GM21515 (cell line): ENCODE measurements at regions not wholly inside any gene's neighbourhood (a gene's known extent, or its start where the extent isn't known, plus 50 kb on each side); places are given as distances from the start of the nearest gene placed in this dataset.

Source experiments
- ATAC-seq: cut with Tn5 transposase; IDR thresholded peaks from one replicate; pipeline ENCODE4 v1.9.1; 2021; ENCODE audit not compliant: unreplicated experiment

DNA sequence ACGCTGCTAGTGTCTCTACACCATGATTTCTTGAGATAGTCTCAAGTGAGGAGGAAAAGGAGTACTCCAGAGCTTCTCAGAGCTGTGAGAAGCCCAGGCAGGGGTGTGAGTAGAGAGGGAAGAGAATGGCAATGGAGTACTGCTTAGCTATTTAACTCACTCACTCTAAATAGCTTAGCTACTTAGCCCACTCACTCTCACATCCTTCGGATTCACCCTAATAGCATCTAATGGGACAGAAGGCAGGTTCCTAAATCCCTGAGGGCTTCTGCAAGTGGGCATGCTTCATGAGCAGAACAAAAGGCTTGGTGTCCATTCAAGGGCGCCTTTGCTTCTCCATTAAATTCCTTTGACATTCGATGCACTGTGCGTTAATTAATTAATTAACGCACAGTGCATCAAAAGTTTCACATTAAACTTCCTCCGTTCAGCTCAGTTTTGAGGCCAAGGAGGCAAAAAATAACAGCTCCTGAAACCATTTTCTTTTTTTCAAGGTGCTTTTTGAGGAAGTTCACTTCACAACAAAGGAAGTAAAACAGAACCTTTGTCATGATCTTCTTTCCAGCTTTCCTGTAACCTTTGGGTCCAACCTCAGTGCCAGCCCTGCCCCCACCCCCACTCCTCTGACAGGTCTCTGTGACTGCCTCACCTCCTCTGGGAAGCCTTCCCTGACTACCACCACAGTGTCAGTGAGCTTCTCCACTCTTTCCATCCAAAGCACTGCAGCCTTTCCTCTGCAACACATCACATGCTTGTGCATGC is 294.0 kb downstream of the SEC61B start:
- ATAC-seq, result no peak

DNA sequence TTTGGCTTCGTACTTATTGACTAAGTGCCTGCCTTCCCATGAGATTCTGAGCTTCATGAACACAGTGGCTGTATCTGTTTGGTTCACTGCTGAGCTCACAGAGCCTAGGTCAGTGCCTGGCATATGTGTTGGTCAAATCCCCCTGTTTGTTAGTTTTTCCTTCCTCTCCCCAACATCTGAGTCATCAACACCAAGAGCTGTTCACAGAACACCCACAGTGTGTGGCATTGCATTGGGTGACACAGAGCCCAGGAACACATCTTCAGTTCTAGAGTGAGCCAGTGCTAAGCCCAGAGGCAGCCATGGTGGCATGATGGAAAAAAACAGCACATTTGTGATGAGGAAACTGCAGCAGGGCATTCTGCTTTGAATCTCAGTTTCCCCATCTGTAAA is 294.6 kb downstream of the SEC61B start:
- ATAC-seq, result no peak

DNA sequence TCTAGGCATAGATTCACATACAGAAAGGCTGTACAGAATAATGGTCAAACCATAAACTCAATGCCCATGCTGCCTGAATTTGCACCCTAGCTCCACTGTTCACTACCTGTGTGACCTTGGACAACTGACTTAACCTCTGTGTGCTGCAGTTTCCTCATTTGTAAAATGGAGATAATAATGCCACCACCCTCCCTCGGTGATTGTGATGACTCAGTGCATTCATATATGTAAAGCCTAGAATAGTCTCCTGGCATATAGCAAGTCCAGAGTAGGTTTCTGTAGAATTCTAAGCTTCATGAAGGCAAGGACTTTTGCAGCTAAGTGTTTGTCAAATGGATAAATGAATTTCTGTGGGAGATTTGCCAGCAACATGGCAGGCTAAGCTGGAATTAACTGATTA is 297.8 kb upstream of the NR4A3 start:
- no peak for ATAC-seq

DNA sequence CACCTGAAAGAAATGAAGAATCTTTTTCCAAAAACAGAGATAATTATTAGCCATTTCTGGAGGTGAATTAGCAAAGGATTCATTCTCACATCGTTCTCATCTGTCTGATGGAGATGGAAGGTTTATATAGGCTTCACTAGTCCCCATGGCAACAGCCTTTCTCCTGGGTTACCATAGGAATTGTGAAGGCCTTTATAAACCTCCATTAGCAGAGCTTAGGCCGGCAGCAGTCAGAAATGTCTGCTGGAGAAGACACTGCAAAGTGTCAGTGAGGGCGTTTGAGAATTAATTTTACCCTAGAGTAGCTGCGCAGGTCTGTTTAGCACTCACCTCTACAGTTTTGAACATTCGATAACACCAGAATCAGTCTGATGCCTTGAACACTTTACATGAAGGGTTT is 290.4 kb upstream of the NR4A3 start:
- no peak for ATAC-seq

DNA sequence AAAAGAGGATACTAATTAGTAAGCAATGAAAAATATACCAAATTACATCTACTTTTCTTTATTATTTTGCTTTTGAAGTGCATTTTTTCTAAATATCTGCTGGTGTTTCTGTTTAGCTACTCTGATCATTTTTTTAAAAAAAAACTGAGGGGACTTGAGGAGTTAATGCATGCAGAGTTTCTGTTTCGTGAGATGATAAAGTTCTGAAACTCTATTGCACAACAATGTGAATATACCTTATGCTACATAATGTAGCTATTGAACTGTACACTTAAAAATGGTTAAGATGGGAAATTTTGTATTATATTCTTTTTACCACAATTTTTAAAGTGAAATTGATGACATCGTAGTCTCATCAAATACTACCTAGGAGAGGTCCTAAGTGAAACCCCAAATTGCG is 288.3 kb upstream of the NR4A3 start:
- no peak for ATAC-seq

DNA sequence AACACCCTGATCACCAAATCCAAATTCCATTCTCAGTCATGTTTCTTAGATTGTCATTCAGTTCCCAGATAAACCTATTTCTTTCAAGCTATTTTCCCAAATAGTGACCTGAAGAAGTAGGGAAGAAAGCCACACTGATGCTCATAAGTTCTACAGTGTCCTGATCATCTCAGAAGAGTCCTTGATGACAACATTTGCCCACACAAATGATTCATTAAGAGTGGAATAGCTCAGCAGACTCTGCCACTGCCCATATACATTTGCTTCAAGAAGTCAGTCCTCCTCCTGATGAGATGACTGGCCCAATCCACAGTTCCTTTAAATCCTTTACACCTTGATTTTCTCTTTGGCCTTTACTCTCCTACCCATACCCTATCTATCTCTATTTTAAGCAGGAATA is 283.7 kb upstream of the NR4A3 start:
- ATAC-seq, result no peak

DNA sequence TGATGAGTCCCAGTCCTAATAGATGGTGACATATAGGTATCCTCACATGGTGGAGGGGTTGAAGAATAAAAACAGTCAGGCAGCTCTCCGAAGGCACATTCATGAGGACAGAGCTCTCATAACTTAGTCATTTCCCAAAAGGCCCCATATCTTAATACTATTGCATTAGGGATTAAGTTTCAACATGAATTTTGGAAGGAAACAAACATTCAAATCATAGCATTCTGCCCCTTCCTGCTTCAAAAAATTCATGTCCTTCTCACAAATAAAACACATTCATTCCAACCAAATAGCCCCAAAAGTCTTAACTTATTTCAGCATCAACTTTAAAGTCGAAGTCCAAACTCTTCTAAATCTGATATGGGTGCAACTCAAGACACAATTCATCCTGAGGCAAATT is 277.2 kb upstream of the NR4A3 start:
- ATAC-seq, result no peak

DNA sequence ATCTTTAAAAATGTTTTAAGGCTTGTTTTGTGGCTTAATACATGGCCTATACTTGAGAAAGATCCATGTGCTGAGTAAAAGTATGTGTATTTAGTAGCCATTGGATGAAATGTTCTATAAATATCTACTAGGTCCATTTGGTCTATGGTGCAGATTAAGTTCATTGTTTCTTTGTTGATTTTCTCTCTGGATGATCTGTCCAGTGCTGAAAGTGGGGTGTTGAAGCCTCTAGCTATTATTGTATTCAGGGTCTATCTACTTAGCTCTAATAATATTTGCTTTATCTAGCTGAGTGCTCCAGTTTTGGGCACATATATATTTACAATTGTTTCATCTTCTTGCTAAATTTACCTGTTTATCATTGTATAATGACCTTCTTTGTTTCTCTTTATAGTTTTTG is 272.2 kb upstream of the NR4A3 start:
- no peak for ATAC-seq

DNA sequence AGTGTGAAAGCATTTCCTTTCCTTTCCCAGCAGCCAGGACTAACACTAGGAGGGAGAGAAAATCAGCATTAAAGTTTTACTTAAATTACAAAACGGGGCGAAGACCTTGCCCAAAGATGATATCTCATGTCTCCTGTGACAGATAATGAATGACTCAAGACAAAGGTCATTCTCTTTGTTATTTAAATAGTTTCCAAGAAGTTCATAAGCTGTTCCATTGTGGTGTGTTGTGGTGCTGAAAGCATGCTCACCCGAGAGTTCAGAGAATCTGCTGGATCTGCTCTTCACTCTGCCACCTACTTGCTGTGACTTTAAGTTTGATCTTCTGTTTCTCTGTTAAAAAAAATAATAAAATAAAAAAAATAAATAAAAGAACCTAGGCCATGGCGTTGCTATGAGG is 265.9 kb upstream of the NR4A3 start:
- no peak for ATAC-seq

DNA sequence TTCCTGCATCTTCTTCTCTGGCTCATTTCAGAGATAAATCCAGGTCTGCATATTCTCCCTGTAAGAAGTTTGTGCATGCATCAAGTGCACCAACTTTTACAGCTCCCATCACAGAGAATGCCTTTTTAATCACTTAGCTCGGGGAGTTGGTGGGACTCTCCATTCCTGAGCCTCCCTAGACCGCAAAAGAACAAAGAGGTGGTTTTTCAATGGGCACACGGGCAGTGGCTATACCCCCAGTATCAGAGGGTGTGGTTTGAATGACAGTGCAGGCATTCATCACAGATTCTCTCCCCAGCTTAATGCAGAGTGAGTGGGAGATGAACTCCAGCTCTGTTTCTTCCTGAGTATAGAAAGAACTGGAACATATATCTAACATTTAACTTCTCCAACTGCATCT is 264.7 kb upstream of the NR4A3 start:
- ATAC-seq, result no peak

DNA sequence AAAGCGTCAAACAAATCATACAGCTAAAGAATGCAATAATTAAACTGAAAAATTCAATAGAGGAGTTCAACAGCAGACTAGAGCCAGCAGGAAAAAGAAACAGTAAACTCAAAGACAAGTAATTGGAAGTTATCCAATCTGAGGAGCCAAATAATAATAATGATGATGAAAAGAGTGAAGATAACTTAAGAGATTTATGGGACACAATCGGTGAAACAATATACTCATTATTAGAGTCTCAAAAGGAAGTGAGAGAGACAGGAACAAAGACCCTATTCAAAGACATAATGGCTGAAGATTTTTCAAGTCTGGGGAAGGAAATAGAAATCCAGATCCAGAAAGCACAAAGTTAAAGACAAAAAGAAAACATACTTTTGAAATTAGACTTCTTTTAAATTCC is 263.9 kb upstream of the NR4A3 start:
- ATAC-seq, result no peak

DNA sequence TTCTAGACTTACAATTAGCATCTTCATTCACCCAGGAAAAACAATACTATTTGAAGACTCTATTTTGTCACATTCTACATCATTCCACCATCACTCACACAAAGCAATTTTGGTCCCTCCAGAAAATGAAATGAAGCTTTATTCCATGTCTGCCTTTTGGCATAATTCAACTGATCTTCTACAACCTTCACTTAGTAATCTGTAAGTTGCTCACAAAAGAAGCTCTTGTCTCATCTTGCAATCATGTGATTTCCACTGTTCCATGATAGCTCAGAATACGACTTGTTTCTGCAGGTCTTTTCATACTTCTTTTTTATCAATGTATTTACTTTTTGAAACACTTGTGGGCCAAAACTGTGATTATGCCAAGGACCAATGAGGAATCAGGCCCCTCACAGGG is 261.9 kb upstream of the NR4A3 start:
- ATAC-seq, result no peak

DNA sequence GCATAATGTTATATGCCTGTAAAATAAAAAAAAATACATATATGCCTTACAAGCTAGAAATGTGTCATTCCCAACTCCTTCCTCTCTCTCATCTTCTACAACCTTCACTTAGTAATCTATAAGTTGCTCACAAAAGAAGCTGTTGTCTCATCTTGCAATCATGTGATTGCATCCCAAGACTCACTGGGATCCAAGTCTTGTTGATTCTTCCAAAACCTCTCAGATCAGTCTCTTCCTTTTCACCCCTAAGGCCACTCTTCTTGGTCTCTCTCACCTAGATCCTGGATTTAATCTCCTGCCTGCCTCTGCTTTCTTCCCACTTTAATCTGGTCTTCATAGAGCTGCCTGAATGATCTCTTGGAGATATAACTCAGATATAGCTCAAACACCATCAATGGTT is 261.1 kb upstream of the NR4A3 start:
- ATAC-seq, result no peak

DNA sequence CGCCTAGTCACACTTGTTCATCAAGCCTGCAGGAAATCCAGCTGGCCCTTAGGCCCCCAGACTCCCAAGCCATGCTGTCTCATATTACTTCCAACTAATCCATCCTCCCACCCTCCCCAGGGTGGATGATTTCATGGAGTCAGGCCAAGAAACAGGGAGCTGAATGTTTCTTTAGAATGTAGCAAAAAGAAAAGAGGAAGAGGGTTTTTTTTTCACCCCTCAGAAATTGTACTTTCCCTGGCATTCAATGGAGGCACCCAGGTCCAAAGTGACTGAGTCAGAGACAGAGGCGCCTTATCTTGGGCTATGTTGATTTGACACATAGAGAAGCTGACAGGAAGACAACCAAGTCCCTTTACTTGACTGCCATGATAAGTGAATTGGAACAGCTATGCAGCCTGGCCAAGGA is 260.2 kb upstream of the NR4A3 start:
- no peak for ATAC-seq

DNA sequence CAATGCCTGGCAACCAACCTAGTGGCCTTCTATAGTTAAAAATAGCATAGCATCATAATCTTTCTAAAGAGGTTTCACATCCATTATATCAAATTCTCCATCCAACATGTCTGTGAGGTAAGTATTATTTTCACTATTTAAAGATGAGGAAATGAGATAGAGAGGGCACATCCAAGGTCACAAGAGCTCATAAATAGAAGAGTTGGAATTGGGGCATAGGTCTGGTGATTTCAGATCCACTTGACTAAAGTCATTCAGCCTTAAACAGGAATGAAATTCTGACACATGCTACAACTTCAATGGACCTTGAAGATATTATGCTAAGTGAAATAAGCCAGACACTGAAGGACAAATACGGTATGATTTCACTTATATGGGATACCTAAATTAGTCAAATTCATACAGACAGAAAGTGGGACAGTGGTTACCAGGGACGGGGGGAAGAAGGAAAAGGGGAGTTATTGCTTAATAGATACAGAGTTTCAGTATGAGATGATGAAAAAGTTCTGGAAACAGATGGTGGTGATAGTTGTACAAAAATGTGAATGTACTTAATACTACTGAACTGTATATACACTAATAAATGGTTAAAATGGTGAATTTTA is 259.6 kb upstream of the NR4A3 start:
- no peak for ATAC-seq

DNA sequence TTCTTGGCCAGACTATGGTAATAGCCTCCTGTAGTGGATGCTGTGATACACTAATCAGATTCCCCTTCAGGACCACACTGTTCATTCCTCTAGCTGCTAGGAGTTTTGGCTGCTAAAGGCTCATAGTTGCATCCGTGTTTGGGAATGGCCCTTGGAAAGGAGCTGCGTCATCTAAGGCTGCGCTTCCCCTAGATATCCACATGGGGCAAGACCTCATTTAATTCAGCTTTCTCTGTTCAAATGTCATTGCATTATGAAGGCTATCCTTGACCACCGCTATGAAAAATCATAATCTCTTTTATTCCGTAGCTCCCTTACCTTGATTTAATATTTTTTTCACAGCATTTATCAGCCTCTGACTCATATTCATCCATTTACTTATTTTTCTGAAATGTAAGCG is 258.3 kb upstream of the NR4A3 start:
- no peak for ATAC-seq

DNA sequence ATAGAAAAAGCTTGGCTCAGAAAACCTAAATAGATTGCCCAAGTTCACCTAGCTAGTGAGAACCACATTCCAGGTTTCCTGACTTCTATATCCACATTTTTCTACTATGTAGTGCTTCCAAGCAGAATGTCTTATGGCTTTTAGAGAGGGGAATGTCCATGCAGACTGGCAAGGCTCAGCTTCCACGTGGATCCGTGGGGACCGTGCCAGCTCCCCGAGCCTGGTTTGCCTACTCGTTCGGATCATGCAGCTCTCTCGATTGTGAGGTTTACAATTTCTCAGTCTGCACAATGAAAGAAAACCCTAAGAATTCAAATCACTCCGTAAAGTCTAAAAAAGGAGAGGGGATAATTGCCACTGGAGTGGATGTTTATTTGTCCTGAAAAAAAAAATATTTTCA is 256.5 kb upstream of the NR4A3 start:
- no peak for ATAC-seq

DNA sequence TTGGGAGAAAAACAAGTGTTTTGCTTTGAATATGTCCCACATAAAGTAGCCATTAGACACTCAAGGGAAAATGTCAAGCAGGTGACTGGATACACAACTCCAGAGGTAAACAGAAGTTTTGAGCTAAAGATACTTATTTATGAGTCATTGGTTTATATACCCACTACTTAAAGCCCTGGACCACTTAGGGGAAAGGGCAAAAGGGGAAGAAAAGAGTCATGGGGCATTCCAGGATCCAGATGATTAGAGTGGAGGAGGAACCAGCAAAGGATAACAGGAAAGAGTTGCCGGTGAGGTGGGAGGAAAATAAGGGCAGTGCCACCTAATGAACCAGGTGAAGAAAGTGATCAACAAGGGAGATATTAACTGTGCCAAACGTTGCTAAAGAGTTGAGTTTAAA is 254.2 kb upstream of the NR4A3 start:
- ATAC-seq, result no peak

DNA sequence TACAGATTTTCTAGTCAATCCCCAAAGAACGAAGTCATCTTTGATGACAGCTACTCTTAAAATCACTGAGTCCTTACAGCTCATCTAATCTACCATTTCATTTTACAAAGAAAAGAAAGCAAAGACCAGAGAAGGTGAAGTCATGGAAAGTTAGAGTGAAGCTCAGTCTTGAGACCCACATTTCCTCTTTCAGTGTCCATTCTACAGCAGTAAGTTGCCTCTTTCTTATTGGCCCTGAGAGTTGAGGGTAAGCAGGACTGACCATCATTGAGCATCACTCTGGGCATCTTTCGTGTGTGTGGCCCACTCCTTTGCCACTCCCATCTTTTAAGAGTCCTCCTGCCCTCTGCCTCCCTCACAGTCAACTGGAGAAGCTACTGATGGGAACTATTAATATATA is 251.8 kb upstream of the NR4A3 start:
- ATAC-seq, result no peak

DNA sequence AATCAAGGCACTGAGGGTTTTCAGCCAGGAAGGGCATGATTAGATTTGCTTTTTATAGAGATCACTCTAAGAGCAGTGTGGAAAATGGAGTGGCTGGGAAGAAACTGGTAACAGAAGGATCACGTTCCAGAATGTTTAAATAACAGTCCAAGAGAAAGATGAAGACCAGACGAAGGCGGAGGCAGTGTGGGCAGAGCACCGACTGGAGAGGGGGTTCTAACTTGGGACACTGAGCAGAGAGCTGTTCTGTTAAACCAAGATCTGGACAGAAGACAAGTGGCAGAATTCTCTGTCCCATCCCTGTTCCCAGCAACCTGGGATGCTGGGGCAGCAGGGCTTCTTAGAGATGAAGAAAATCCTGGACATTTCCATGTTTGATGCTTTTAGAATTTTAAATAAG is 249.1 kb upstream of the NR4A3 start:
- ATAC-seq, result no peak

DNA sequence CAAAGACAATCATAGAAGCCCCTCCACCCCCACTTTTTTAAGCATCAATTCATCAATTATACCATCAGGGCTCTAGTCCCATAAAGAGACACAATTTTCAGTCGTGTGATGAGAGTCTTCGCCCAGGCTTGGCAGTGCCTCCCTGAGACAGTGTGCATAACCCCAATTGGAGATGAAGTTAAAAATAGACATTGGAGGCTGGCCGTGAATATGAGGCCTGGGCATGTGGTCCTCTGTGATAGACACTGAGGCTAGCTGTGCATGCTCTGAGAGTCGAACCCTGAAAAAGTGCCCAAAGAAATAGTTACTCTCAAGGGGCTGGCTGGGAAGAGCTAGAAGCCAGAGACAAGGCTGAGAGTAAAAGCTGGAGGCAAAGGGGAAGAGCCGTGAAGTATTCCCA is 248.6 kb upstream of the NR4A3 start:
- no peak for ATAC-seq

DNA sequence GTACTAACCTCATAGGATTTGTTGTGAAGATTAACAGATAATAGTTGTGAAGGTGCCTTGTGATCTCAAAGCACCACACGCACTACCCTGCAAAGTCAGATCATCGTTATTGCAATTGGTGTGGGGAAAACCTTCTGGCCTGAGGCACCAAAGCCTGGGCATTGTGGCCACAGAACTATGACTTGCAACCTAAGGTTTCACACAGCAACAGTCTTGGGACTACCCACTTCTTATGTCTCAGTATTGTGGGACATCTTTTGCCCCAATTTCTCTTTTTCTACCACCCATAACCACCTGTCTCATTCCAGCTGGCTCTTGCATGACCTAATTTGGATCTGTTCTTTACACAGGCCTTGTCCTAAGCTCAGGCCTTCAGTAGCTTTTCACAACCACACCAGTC is 247.8 kb upstream of the NR4A3 start:
- ATAC-seq, result no peak

DNA sequence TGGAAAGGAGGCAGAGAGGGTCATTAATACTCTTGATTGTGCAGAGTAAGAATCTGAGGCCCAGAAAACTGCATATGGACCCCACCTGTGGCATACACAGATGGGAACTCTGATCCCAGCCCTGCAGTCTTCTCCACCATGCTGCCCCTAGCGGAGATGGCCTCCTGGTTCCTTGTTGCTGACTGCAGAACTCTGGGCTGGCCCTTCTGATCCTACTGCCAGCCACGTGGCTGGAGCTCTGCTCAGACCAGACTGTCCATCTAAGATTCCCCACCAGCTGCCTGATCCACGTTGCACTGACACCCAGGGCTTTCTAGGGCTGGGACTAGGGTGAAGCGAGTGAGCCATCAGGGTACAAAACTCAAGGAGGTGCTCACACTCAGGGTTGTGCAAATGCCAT is 245.7 kb upstream of the NR4A3 start:
- ATAC-seq, result no peak
